GM23338 (cell line): ENCODE measurements at regions not wholly inside any gene's neighbourhood (a gene's known extent, or its start where the extent isn't known, plus 50 kb on each side); places are given as distances from the start of the nearest gene placed in this dataset.

ENCODE experiments used
- CREB1 ChIP-seq: fragments of 250-450 bp; sonication (Bioruptor Pico); IDR thresholded peaks from 2 replicates; pipeline ENCODE4 v1.5.0; 2020; ENCODE audit warnings: low read depth, mild to moderate bottlenecking, moderate library complexity
- EZH2 ChIP-seq: fragments of 200-600 bp; sonication (generic); IDR thresholded peaks from one replicate; pipeline ENCODE4 v1.8.0; 2017; ENCODE audit warnings: antibody characterized with exemption, mild to moderate bottlenecking, low read depth; ENCODE audit not compliant: unreplicated experiment
- EZH2phosphoT487 ChIP-seq: fragments of 200-600 bp; sonication (generic); IDR thresholded peaks from one replicate; pipeline ENCODE4 v1.8.1; 2018; ENCODE audit warnings: antibody characterized with exemption; ENCODE audit not compliant: unreplicated experiment
- JUNB ChIP-seq: IDR thresholded peaks from one replicate; pipeline ENCODE4 v1.6.1; 2016; ENCODE audit warnings: antibody characterized with exemption; ENCODE audit not compliant: unreplicated experiment
- NANOG ChIP-seq: IDR thresholded peaks from 2 replicates; pipeline ENCODE4 v1.6.1; 2016; ENCODE audit warnings: antibody characterized with exemption, borderline replicate concordance
- POLR2AphosphoS5 ChIP-seq: IDR thresholded peaks from 2 replicates; pipeline ENCODE4 v1.6.1; 2016; ENCODE audit warnings: antibody characterized with exemption, low read depth
- STAT1 ChIP-seq: IDR thresholded peaks from one replicate; pipeline ENCODE4 v1.6.1; 2016; ENCODE audit warnings: antibody characterized with exemption; ENCODE audit not compliant: unreplicated experiment
- TF ChIP-seq, protein P1 (sequence below), 2 experiments: fragments of 200-600 bp in 1 of 2; sonication (generic) in 1 of 2; conservative IDR thresholded peaks; 2 replicates each; pipeline versions ENCODE4 v1.5.1 to v1.6.1; 2016 to 2017; ENCODE audit warnings: antibody characterized with exemption in 2 of 2, low read depth in 2 of 2, mild to moderate bottlenecking in 2 of 2, moderate library complexity in 1 of 2
- TF ChIP-seq, protein P2 (sequence below): IDR thresholded peaks from one replicate; pipeline ENCODE4 v1.6.1; 2018; ENCODE audit warnings: antibody characterized with exemption; ENCODE audit not compliant: unreplicated experiment
- TF ChIP-seq, protein P3 (sequence below): IDR thresholded peaks from 2 replicates; pipeline ENCODE4 v1.6.1; 2016; ENCODE audit warnings: antibody characterized with exemption

DNA sequence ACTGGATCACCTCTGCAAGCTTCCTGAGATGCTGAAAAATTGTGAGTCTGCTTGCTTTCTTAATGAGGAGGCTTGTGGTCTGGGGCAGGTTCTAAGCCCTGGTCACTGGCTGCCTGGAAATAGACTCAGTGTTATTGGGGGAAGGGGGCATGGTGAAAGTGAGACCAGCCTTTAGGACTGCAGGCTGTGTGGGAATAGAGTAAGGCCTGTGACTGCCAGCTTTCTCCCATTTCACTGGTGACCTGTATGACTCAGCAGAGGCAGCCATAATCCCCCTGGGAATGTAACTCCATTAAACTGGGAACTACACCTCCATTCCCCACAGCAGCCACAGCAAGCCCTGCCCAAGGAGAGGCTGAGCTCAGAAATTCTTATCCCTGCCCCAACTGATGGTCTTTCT lies 55.9 kb upstream of the IL15 start:
- TF ChIP-seq, protein P1, sequence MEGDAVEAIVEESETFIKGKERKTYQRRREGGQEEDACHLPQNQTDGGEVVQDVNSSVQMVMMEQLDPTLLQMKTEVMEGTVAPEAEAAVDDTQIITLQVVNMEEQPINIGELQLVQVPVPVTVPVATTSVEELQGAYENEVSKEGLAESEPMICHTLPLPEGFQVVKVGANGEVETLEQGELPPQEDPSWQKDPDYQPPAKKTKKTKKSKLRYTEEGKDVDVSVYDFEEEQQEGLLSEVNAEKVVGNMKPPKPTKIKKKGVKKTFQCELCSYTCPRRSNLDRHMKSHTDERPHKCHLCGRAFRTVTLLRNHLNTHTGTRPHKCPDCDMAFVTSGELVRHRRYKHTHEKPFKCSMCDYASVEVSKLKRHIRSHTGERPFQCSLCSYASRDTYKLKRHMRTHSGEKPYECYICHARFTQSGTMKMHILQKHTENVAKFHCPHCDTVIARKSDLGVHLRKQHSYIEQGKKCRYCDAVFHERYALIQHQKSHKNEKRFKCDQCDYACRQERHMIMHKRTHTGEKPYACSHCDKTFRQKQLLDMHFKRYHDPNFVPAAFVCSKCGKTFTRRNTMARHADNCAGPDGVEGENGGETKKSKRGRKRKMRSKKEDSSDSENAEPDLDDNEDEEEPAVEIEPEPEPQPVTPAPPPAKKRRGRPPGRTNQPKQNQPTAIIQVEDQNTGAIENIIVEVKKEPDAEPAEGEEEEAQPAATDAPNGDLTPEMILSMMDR (conservative IDR thresholded peaks at IDR 0.05; ENCODE audit: low read depth in 2 of 2): no peak
- TF ChIP-seq NANOG: no peak
- TF ChIP-seq, protein P2, sequence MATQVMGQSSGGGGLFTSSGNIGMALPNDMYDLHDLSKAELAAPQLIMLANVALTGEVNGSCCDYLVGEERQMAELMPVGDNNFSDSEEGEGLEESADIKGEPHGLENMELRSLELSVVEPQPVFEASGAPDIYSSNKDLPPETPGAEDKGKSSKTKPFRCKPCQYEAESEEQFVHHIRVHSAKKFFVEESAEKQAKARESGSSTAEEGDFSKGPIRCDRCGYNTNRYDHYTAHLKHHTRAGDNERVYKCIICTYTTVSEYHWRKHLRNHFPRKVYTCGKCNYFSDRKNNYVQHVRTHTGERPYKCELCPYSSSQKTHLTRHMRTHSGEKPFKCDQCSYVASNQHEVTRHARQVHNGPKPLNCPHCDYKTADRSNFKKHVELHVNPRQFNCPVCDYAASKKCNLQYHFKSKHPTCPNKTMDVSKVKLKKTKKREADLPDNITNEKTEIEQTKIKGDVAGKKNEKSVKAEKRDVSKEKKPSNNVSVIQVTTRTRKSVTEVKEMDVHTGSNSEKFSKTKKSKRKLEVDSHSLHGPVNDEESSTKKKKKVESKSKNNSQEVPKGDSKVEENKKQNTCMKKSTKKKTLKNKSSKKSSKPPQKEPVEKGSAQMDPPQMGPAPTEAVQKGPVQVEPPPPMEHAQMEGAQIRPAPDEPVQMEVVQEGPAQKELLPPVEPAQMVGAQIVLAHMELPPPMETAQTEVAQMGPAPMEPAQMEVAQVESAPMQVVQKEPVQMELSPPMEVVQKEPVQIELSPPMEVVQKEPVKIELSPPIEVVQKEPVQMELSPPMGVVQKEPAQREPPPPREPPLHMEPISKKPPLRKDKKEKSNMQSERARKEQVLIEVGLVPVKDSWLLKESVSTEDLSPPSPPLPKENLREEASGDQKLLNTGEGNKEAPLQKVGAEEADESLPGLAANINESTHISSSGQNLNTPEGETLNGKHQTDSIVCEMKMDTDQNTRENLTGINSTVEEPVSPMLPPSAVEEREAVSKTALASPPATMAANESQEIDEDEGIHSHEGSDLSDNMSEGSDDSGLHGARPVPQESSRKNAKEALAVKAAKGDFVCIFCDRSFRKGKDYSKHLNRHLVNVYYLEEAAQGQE: no peak
- TF ChIP-seq JUNB: no peak
- no peak for TF ChIP-seq POLR2AphosphoS5
- TF ChIP-seq EZH2: no peak
- TF ChIP-seq, protein P3, sequence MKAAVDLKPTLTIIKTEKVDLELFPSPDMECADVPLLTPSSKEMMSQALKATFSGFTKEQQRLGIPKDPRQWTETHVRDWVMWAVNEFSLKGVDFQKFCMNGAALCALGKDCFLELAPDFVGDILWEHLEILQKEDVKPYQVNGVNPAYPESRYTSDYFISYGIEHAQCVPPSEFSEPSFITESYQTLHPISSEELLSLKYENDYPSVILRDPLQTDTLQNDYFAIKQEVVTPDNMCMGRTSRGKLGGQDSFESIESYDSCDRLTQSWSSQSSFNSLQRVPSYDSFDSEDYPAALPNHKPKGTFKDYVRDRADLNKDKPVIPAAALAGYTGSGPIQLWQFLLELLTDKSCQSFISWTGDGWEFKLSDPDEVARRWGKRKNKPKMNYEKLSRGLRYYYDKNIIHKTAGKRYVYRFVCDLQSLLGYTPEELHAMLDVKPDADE: no peak
- TF ChIP-seq CREB1 (CRISPR knock-in tag): no peak
- TF ChIP-seq EZH2phosphoT487: no peak
- no peak for TF ChIP-seq STAT1
